ENCODE measurements at regions not wholly inside any gene's neighbourhood (a gene's known extent, or its start where the extent isn't known, plus 50 kb on each side); places are given as distances from the start of the nearest gene placed in this dataset.

- Histone ChIP-seq H3K4me3 (replicated peaks in 1 of 3; ENCODE audit: insufficient read depth in 1 of 3, low read depth in 1 of 3, low read length in 3 of 3) (no peak overlapping the region), H4K20me1 (replicated peaks; ENCODE audit: control insufficient read depth, extremely low read depth, insufficient read depth, low read length) (no peaks in the 10 kb centered on the region), H2AFZ (ENCODE audit: low read depth, low read length) (no peak overlapping the region), H3K27ac (ENCODE audit: insufficient read depth, low read depth, low read length) (no peak overlapping the region), H3K36me3 (ENCODE audit: control insufficient read depth in 2 of 2, extremely low read depth in 1 of 2, insufficient read depth in 2 of 2, low read length in 2 of 2) (no peaks in the 10 kb centered on the region), H3K79me2 (ENCODE audit: control insufficient read depth, insufficient read depth, low read length) (no peaks in the 10 kb centered on the region), H3K4me2 (ENCODE audit: insufficient read depth, low read length) (no peak overlapping the region), H3K27me3 (ENCODE audit: control insufficient read depth in 2 of 2, insufficient read depth in 2 of 2, low read length in 2 of 2) (no peaks in the 10 kb centered on the region), H3K9ac (replicated peaks; ENCODE audit: extremely low read depth, insufficient read depth, low read length) (no peak overlapping the region), H3K9me1 (replicated peaks; ENCODE audit: control insufficient read depth, extremely low read depth, insufficient read depth, low read length) (no peaks in the 10 kb centered on the region), H3K9me3 (replicated peaks; ENCODE audit: control insufficient read depth, insufficient read depth, low read length) (peaks cover 11% of the 10 kb centered on the region), H3K4me1 (ENCODE audit: control insufficient read depth, extremely low read depth, insufficient read depth, low read length) (no peaks in the 10 kb centered on the region)
- FAIRE-seq: no peak
- ChIA-PET POLR2A (no interaction called here), CTCF (no interaction called here)
- no peak for TF ChIP-seq CTCF (IDR thresholded peaks at IDR 0.05; ENCODE audit: extremely low read depth in 1 of 2, insufficient read depth in 1 of 2, low read depth in 1 of 2, low read length in 2 of 2)
- TF ChIP-seq POLR2A (IDR thresholded peaks at IDR 0.05; ENCODE audit: low read depth, low read length): no peak
- TF ChIP-seq POLR2AphosphoS5 (IDR thresholded peaks at IDR 0.05; ENCODE audit: insufficient read depth, low read depth, low read length): no peak
- no peak for TF ChIP-seq JUN (IDR thresholded peaks at IDR 0.05; ENCODE audit: borderline replicate concordance, insufficient read depth, insufficient read length, low read depth)
- TF ChIP-seq MYC (IDR thresholded peaks at IDR 0.05; ENCODE audit: low read depth, low read length): no peak
- TF ChIP-seq MAX (IDR thresholded peaks at IDR 0.05; ENCODE audit: insufficient read depth, insufficient read length): no peak
- TF ChIP-seq EZH2 (IDR thresholded peaks at IDR 0.05; ENCODE audit: borderline replicate concordance, low read depth, low read length, severe bottlenecking): no peak
- TF ChIP-seq FOS (IDR thresholded peaks at IDR 0.05; ENCODE audit: borderline replicate concordance, insufficient read depth, low read length): no peak
- no peak for TF ChIP-seq GATA2 (IDR thresholded peaks at IDR 0.05; ENCODE audit: insufficient read depth, insufficient read length, low read depth, low read length)
- no TSS peak for BruUV-seq (replicated peaks)
- no peak for DNase-seq (ENCODE audit: low read depth, low spot score)
- intact Hi-C loops (cut with micrococcal nuclease): no loop called here
- dilution Hi-C loops (cut with MboI; ENCODE audit: extremely low pct_ligation_motif_present, low sequenced_read_pairs): no loop called here
Observed at GRCh38 chr9:1300941-1301340, 250.8 kb downstream of the DMRT2 start.

All from endothelial cell of umbilical vein (primary cell).